GM19397 (cell line): ENCODE measurements at regions not wholly inside any gene's neighbourhood (a gene's known extent, or its start where the extent isn't known, plus 50 kb on each side); places are given as distances from the start of the nearest gene placed in this dataset.

Experiments used
- ATAC-seq: cut with Tn5 transposase; IDR thresholded peaks from one replicate; pipeline ENCODE4 v1.9.1; 2021; ENCODE audit warnings: mild to moderate bottlenecking, moderate library complexity; ENCODE audit not compliant: unreplicated experiment

GRCh38 chr13:90519157-90519556 lies 828.3 kb upstream of the MIR17HG start:
- no peak for ATAC-seq

GRCh38 chr13:90526711-90527110 lies 820.8 kb upstream of the MIR17HG start:
- no peak for ATAC-seq

GRCh38 chr13:90531744-90532143 lies 815.7 kb upstream of the MIR17HG start:
- no peak for ATAC-seq

GRCh38 chr13:90532861-90533492 lies 814.5 kb upstream of the MIR17HG start:
- no peak for ATAC-seq

GRCh38 chr13:90533866-90534265 lies 813.6 kb upstream of the MIR17HG start:
- no peak for ATAC-seq

- ATAC-seq, result no peak
Observed at GRCh38 chr13:90534617-90535370, 812.7 kb upstream of the MIR17HG start.

- no peak for ATAC-seq
Observed at GRCh38 chr13:90535421-90535820, 812.1 kb upstream of the MIR17HG start.

- no peak for ATAC-seq
Observed at GRCh38 chr13:90538063-90538462, 809.4 kb upstream of the MIR17HG start.

GRCh38 chr13:90541346-90541745 lies 806.1 kb upstream of the MIR17HG start:
- no peak for ATAC-seq

- no peak for ATAC-seq
Observed at GRCh38 chr13:90542959-90543505, 804.5 kb upstream of the MIR17HG start.

- no peak for ATAC-seq
Observed at GRCh38 chr13:90545070-90545840, 802.2 kb upstream of the MIR17HG start.

- ATAC-seq, result no peak
Observed at GRCh38 chr13:90547272-90547790, 800.2 kb upstream of the MIR17HG start.

GRCh38 chr13:90551253-90551652 lies 796.2 kb upstream of the MIR17HG start:
- ATAC-seq, result no peak

- no peak for ATAC-seq
Observed at GRCh38 chr13:90552702-90553101, 794.8 kb upstream of the MIR17HG start.

GRCh38 chr13:90553159-90553558 lies 794.3 kb upstream of the MIR17HG start:
- no peak for ATAC-seq

GRCh38 chr13:90557626-90558025 lies 789.9 kb upstream of the MIR17HG start:
- ATAC-seq, result no peak

GRCh38 chr13:90562443-90562842 lies 785.0 kb upstream of the MIR17HG start:
- ATAC-seq, result no peak

GRCh38 chr13:90564096-90564495 lies 783.4 kb upstream of the MIR17HG start:
- no peak for ATAC-seq

GRCh38 chr13:90564566-90564965 lies 782.9 kb upstream of the MIR17HG start:
- ATAC-seq, result no peak

- ATAC-seq, result no peak
Observed at GRCh38 chr13:90565985-90566713, 781.3 kb upstream of the MIR17HG start.

GRCh38 chr13:90568165-90568564 lies 779.3 kb upstream of the MIR17HG start:
- no peak for ATAC-seq
